ENCODE measurements at regions not wholly inside any gene's neighbourhood (a gene's known extent, or its start where the extent isn't known, plus 50 kb on each side); places are given as distances from the start of the nearest gene placed in this dataset.

DNA sequence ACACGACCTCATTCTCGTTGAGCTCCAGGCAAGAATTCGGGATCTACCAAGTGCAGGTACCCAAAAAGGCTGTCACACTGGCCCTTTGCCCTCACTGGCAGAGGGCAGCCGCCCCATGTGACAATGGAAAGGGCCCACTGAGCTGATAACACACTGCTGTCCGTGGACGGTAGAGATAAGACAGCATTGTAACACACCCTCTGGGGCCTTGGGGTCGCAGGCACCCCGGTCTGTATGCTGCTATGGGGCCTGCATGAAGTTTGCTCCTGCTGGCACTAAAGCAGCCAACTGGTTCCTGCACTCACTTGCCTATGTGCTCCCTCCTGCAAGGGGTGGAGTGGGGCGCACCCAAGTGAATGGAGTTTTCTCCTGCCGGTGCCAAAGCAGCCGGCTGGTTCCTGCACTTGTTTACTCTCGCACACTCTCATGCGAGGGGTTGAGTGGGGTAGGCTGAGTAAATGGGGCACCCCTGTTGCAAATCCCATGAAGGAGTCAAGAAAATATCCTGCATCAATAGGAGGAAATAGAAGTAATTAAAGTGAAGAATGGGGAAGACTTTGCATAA, 477.9 kb downstream of the ATP23 start:
- H3K27ac ChIP-seq (ENCODE audit: low read length), result no peak overlapping the region
- no peaks in the 10 kb centered on the region for H4K20me1 ChIP-seq (ENCODE audit: insufficient read depth, low read length)
- no peaks in the 10 kb centered on the region for H3K9me3 ChIP-seq (ENCODE audit: insufficient read depth, low read length, severe bottlenecking)
- no peaks in the 10 kb centered on the region for H3K79me2 ChIP-seq (ENCODE audit: insufficient read depth, low read length)
- H3K4me3 ChIP-seq (ENCODE audit: low read depth in 1 of 2, low read length in 2 of 2), result no peak overlapping the region
- TF ChIP-seq EZH2 (IDR thresholded peaks at IDR 0.05; ENCODE audit: borderline replicate concordance, low read depth, low read length, severe bottlenecking), result no peak
- TF ChIP-seq, protein P1, sequence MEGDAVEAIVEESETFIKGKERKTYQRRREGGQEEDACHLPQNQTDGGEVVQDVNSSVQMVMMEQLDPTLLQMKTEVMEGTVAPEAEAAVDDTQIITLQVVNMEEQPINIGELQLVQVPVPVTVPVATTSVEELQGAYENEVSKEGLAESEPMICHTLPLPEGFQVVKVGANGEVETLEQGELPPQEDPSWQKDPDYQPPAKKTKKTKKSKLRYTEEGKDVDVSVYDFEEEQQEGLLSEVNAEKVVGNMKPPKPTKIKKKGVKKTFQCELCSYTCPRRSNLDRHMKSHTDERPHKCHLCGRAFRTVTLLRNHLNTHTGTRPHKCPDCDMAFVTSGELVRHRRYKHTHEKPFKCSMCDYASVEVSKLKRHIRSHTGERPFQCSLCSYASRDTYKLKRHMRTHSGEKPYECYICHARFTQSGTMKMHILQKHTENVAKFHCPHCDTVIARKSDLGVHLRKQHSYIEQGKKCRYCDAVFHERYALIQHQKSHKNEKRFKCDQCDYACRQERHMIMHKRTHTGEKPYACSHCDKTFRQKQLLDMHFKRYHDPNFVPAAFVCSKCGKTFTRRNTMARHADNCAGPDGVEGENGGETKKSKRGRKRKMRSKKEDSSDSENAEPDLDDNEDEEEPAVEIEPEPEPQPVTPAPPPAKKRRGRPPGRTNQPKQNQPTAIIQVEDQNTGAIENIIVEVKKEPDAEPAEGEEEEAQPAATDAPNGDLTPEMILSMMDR (IDR thresholded peaks at IDR 0.05; ENCODE audit: borderline replicate concordance, extremely low read depth, low read length, poor library complexity, severe bottlenecking), result no peak
- H3K4me1 ChIP-seq (ENCODE audit: insufficient read depth, low read length), result no peaks in the 10 kb centered on the region
- H3K9ac ChIP-seq (ENCODE audit: low read depth, low read length), result no peak overlapping the region
- H3K27me3 ChIP-seq (ENCODE audit: insufficient read depth, low read length, poor library complexity), result peaks cover 18% of the 10 kb centered on the region
- ATAC-seq (ENCODE audit: insufficient read depth, low read depth) (no peak), DNase-seq (no peak)
- H2AFZ ChIP-seq (ENCODE audit: low read depth, low read length), result no peak overlapping the region
- H3K36me3 ChIP-seq (ENCODE audit: insufficient read depth, low read length), result no peaks in the 10 kb centered on the region
- H3K4me2 ChIP-seq (ENCODE audit: insufficient read depth, low read length), result no peak overlapping the region

DNA sequence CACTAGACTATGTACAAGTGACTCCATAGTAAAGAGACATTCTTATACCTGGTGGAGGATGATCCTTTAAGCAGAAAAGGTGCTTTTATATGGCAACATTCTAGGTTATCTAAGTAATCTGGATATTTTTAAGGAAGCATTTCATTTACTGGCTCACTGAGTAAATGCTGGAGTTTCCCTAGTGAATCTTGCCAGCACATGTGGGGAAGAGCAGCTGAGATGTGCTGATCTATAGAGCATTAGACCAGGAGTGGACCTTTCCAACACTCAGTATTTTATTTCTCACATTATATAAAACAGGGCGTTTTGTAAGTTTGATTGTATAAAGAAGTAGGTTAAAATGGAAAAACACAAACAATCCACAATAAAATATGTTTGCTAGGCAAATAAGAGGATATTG, 478.5 kb downstream of the ATP23 start:
- no peak overlapping the region for H3K4me3 ChIP-seq (ENCODE audit: low read depth in 1 of 2, low read length in 2 of 2)
- H3K9ac ChIP-seq (ENCODE audit: low read depth, low read length), result no peak overlapping the region
- no peaks in the 10 kb centered on the region for H3K9me3 ChIP-seq (ENCODE audit: insufficient read depth, low read length, severe bottlenecking)
- no peak for ATAC-seq (ENCODE audit: insufficient read depth, low read depth)
- H3K4me2 ChIP-seq (ENCODE audit: insufficient read depth, low read length), result no peak overlapping the region
- H3K27me3 ChIP-seq (ENCODE audit: insufficient read depth, low read length, poor library complexity), result peaks cover 18% of the 10 kb centered on the region
- no peaks in the 10 kb centered on the region for H3K4me1 ChIP-seq (ENCODE audit: insufficient read depth, low read length)
- H3K79me2 ChIP-seq (ENCODE audit: insufficient read depth, low read length), result no peaks in the 10 kb centered on the region
- no peaks in the 10 kb centered on the region for H4K20me1 ChIP-seq (ENCODE audit: insufficient read depth, low read length)
- no peak for TF ChIP-seq EZH2 (IDR thresholded peaks at IDR 0.05; ENCODE audit: borderline replicate concordance, low read depth, low read length, severe bottlenecking)
- TF ChIP-seq, protein P1 (IDR thresholded peaks at IDR 0.05; ENCODE audit: borderline replicate concordance, extremely low read depth, low read length, poor library complexity, severe bottlenecking), result no peak
- no peak overlapping the region for H3K27ac ChIP-seq (ENCODE audit: low read length)
- no peak for DNase-seq
- H2AFZ ChIP-seq (ENCODE audit: low read depth, low read length), result no peak overlapping the region
- H3K36me3 ChIP-seq (ENCODE audit: insufficient read depth, low read length), result no peaks in the 10 kb centered on the region

DNA sequence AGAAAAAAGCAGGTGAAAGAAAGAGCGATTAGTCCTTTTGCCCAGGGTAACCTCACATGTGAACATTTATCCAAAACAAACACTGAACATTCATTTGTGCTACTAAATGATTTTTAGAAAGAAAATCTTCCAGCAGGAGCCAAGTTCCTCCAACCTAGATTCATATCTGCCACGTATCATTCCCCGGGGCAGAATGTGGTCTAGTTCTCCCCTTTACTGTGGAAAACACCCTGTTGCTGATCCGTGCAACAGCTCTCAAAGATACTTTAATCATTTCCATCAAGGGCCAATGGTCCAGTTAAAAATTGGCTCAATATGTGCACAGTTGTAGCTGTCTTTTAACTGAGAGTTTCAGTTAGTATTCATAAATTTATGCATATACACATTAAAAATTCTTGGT, 479.1 kb downstream of the ATP23 start:
- no peak overlapping the region for H3K4me2 ChIP-seq (ENCODE audit: insufficient read depth, low read length)
- TF ChIP-seq EZH2 (IDR thresholded peaks at IDR 0.05; ENCODE audit: borderline replicate concordance, low read depth, low read length, severe bottlenecking), result no peak
- TF ChIP-seq, protein P1 (IDR thresholded peaks at IDR 0.05; ENCODE audit: borderline replicate concordance, extremely low read depth, low read length, poor library complexity, severe bottlenecking), result no peak
- no peak for DNase-seq
- H4K20me1 ChIP-seq (ENCODE audit: insufficient read depth, low read length), result no peaks in the 10 kb centered on the region
- no peaks in the 10 kb centered on the region for H3K4me1 ChIP-seq (ENCODE audit: insufficient read depth, low read length)
- H3K36me3 ChIP-seq (ENCODE audit: insufficient read depth, low read length), result no peaks in the 10 kb centered on the region
- no peak for ATAC-seq (ENCODE audit: insufficient read depth, low read depth)
- H3K27ac ChIP-seq (ENCODE audit: low read length), result no peak overlapping the region
- no peaks in the 10 kb centered on the region for H3K79me2 ChIP-seq (ENCODE audit: insufficient read depth, low read length)
- no peak overlapping the region for H3K9ac ChIP-seq (ENCODE audit: low read depth, low read length)
- peaks cover 18% of the 10 kb centered on the region for H3K27me3 ChIP-seq (ENCODE audit: insufficient read depth, low read length, poor library complexity)
- no peak overlapping the region for H3K4me3 ChIP-seq (ENCODE audit: low read depth in 1 of 2, low read length in 2 of 2)
- H3K9me3 ChIP-seq (ENCODE audit: insufficient read depth, low read length, severe bottlenecking), result no peaks in the 10 kb centered on the region
- no peak overlapping the region for H2AFZ ChIP-seq (ENCODE audit: low read depth, low read length)

DNA sequence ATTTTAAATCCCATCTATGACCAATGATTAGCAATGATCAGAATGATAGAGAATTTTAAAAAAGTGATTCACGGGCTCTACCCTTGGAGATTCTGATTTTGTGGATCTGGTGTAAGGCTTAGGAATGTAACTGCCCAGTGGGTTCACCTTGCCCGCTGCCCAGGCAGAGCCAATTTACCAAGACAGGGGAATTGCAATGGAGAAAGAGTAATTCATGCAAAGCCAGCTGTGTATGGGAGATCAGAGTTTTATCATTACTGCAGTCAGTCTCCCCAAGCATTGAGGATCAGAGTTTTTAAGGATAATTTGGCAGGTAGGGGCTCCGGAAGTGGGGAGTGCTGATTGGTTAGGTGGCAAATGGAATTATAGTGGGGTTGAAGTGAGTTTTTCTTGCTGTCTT, 480.6 kb downstream of the ATP23 start:
- Histone ChIP-seq H3K9ac (ENCODE audit: low read depth, low read length) (no peak overlapping the region), H3K36me3 (ENCODE audit: insufficient read depth, low read length) (no peaks in the 10 kb centered on the region), H3K79me2 (ENCODE audit: insufficient read depth, low read length) (no peaks in the 10 kb centered on the region), H2AFZ (ENCODE audit: low read depth, low read length) (no peak overlapping the region), H3K4me3 (ENCODE audit: low read depth in 1 of 2, low read length in 2 of 2) (no peak overlapping the region), H3K27ac (ENCODE audit: low read length) (no peak overlapping the region), H3K4me2 (ENCODE audit: insufficient read depth, low read length) (no peak overlapping the region), H3K9me3 (ENCODE audit: insufficient read depth, low read length, severe bottlenecking) (no peaks in the 10 kb centered on the region), H3K27me3 (ENCODE audit: insufficient read depth, low read length, poor library complexity) (peaks cover 18% of the 10 kb centered on the region), H4K20me1 (ENCODE audit: insufficient read depth, low read length) (no peaks in the 10 kb centered on the region), H3K4me1 (ENCODE audit: insufficient read depth, low read length) (no peaks in the 10 kb centered on the region)
- DNase-seq (no peak), ATAC-seq (ENCODE audit: insufficient read depth, low read depth) (no peak)
- TF ChIP-seq EZH2 (IDR thresholded peaks at IDR 0.05; ENCODE audit: borderline replicate concordance, low read depth, low read length, severe bottlenecking), result no peak
- TF ChIP-seq, protein P1 (IDR thresholded peaks at IDR 0.05; ENCODE audit: borderline replicate concordance, extremely low read depth, low read length, poor library complexity, severe bottlenecking), result no peak
